GM21737 (cell line): ENCODE measurements at regions not wholly inside any gene's neighbourhood (a gene's known extent, or its start where the extent isn't known, plus 50 kb on each side); places are given as distances from the start of the nearest gene placed in this dataset.

Experiments
- ATAC-seq: cut with Tn5 transposase; IDR thresholded peaks from one replicate; pipeline ENCODE4 v1.9.1; 2021; ENCODE audit warnings: mild to moderate bottlenecking, moderate library complexity; ENCODE audit not compliant: unreplicated experiment

GRCh38 chr18:56383349-56383748 is 255.0 kb downstream of the TXNL1 start:
- ATAC-seq = no peak

- no peak for ATAC-seq
These were observed 255.9 kb downstream of the TXNL1 start for GRCh38 chr18:56382541-56382940.

GRCh38 chr18:56381196-56381595 is 257.2 kb downstream of the TXNL1 start:
- ATAC-seq = no peak

- ATAC-seq = no peak
These were observed 257.7 kb downstream of the TXNL1 start for GRCh38 chr18:56380685-56381084.

- no peak for ATAC-seq
These were observed 259.1 kb downstream of the TXNL1 start for GRCh38 chr18:56379256-56379655.

GRCh38 chr18:56377231-56377630 is 261.2 kb downstream of the TXNL1 start:
- ATAC-seq = no peak

- no peak for ATAC-seq
These were observed 264.3 kb downstream of the TXNL1 start for GRCh38 chr18:56374007-56374655.

GRCh38 chr18:56373601-56374000 is 264.8 kb downstream of the TXNL1 start:
- ATAC-seq = no peak

- ATAC-seq = no peak
These were observed 270.3 kb downstream of the TXNL1 start for GRCh38 chr18:56368066-56368465.

- ATAC-seq = no peak
These were observed 279.6 kb downstream of the TXNL1 start for GRCh38 chr18:56358608-56359280.

GRCh38 chr18:56353663-56354260 is 284.6 kb downstream of the TXNL1 start:
- no peak for ATAC-seq

- ATAC-seq = no peak
These were observed 286.4 kb downstream of the TXNL1 start for GRCh38 chr18:56351911-56352500.

- ATAC-seq = no peak
These were observed 300.9 kb downstream of the TXNL1 start for GRCh38 chr18:56337507-56337906.

- no peak for ATAC-seq
These were observed 304.6 kb downstream of the TXNL1 start for GRCh38 chr18:56333839-56334238.

- ATAC-seq = no peak
These were observed 305.2 kb downstream of the TXNL1 start for GRCh38 chr18:56333146-56333545.

GRCh38 chr18:56332371-56332770 is 306.0 kb downstream of the TXNL1 start:
- no peak for ATAC-seq

- ATAC-seq = no peak
These were observed 307.9 kb downstream of the TXNL1 start for GRCh38 chr18:56330366-56331110.

GRCh38 chr18:56329536-56329935 is 308.9 kb downstream of the TXNL1 start:
- no peak for ATAC-seq

- ATAC-seq = no peak
These were observed 311.1 kb downstream of the TXNL1 start for GRCh38 chr18:56327191-56327885.

- no peak for ATAC-seq
These were observed 311.9 kb downstream of the TXNL1 start for GRCh38 chr18:56326336-56327072.
